SK-N-MC (cell line): ENCODE measurements at regions not wholly inside any gene's neighbourhood (a gene's known extent, or its start where the extent isn't known, plus 50 kb on each side); places are given as distances from the start of the nearest gene placed in this dataset.
"Not testable (repeated sequence)": the region's sequence is repeated elsewhere in the genome, so short reads cannot be mapped to it uniquely, and the experiment has no call there.

Experiments
- EZH2 ChIP-seq: fragments of 200-600 bp; sonication (generic); IDR thresholded peaks from one replicate; pipeline ENCODE4 v1.6.1; 2017; ENCODE audit warnings: antibody characterized with exemption
- POLR2AphosphoS5 ChIP-seq: IDR thresholded peaks from 2 replicates; pipeline ENCODE4 v1.6.1; 2012; ENCODE audit warnings: mild to moderate bottlenecking, low read depth, low read length, borderline replicate concordance

DNA sequence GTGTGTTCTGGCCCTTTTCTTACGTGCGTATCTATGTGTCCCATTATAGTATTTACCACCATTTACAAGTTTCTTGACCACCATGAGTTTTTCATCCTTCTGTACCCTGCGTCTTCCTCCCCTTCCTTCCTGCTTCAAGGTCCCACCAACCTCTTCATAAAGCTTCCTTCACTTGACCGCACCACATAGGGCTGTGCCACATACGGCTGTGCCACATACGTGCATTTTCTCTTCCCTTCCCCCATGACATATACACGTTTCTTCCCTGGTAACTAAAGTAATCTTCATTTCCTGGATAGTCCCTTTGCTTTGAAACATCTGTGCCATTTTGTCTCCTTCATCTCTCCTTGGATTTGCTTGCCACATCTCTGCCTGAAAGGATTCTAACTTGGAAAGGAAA lies 128.6 kb upstream of the METTL14 start:
- not testable (repeated sequence) for TF ChIP-seq POLR2AphosphoS5, EZH2
